ENCODE measurements at regions not wholly inside any gene's neighbourhood (a gene's known extent, or its start where the extent isn't known, plus 50 kb on each side); places are given as distances from the start of the nearest gene placed in this dataset.

DNA sequence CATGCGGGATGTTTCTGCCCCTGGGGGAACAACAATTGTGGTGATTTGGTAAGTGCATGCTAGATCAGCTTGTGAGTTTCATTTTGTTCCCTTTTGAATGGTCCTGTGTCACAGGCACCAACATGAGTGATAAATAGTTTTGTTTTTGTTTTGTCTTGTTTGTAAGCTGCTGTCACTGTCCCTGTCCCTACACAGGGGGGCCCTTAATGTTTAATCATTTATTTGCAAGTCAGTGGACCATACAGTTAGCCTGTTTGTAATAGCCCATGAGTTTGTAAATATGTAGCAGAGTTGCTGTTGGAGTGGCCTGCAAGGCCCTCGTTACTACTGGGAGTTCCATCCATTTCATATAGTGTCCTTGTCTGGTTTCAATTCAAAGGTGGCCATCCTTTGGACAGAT is 979.6 kb upstream of the SPRY2 start:
- no peak for DNase-seq (ENCODE audit: low read depth, low spot score)
- ChIA-PET CTCF (no interaction called here), POLR2A (no interaction called here)
- no peak overlapping the region for H3K4me3 ChIP-seq (ENCODE audit: low read depth, low read length)
- no peak for TF ChIP-seq CTCF (IDR thresholded peaks at IDR 0.05; ENCODE audit: insufficient read depth, low read length, missing control alignments)

DNA sequence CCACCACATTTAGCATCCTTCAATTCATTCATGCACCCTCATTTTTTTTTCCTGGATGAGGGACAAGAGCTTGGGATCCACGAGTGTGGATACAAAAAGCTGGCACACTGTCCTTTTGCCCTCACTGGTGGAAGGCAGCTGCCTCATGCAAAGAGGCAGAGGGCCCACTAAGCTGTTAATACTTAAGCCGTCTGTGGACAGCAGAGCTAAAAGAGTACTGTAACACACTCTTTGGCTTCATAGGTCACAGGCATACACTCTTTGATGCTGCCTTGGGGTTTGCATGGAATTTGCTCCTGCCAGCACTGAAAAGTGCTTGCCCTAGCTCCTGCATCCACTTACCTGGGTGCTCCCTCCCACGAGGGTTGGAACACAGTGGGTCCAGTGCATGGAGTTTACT is 978.4 kb upstream of the SPRY2 start:
- no peak for DNase-seq (ENCODE audit: low read depth, low spot score)
- POLR2A ChIA-PET: no interaction called here
- TF ChIP-seq CTCF (IDR thresholded peaks at IDR 0.05; ENCODE audit: insufficient read depth, low read length, missing control alignments): no peak
- no peak overlapping the region for H3K4me3 ChIP-seq (ENCODE audit: low read depth, low read length)
- CTCF ChIA-PET: no interaction called here

- H3K4me3 ChIP-seq (ENCODE audit: low read depth, low read length): no peak overlapping the region
- no peak for DNase-seq (ENCODE audit: low read depth, low spot score)
- TF ChIP-seq CTCF (IDR thresholded peaks at IDR 0.05; ENCODE audit: insufficient read depth, low read length, missing control alignments): no peak
- POLR2A ChIA-PET: no interaction called here
- CTCF ChIA-PET: no interaction called here
Measured at GRCh38 chr13:81318231-81319019, 977.5 kb upstream of the SPRY2 start.

DNA sequence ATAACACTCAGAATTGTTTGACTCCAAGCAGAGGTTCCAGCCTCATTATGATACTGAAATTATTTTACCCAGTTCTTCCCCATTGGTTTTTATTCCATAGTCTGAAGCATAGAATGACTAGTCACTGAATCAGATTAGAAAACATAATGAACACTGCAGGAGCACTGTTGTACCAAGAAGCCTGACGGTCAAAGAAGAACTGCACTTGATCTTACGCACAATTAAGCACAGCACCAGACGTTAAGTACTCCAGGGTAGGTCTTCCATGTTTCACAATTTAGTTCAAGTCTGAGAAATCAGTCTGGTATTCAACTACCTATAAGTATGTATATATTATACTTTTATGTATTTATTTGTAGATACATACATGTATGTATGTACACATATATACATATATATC is 973.5 kb upstream of the SPRY2 start:
- no peak overlapping the region for H3K4me3 ChIP-seq (ENCODE audit: low read depth, low read length)
- ChIA-PET POLR2A (no interaction called here), CTCF (no interaction called here)
- DNase-seq (ENCODE audit: low read depth, low spot score): no peak
- TF ChIP-seq CTCF (IDR thresholded peaks at IDR 0.05; ENCODE audit: insufficient read depth, low read length, missing control alignments): no peak

DNA sequence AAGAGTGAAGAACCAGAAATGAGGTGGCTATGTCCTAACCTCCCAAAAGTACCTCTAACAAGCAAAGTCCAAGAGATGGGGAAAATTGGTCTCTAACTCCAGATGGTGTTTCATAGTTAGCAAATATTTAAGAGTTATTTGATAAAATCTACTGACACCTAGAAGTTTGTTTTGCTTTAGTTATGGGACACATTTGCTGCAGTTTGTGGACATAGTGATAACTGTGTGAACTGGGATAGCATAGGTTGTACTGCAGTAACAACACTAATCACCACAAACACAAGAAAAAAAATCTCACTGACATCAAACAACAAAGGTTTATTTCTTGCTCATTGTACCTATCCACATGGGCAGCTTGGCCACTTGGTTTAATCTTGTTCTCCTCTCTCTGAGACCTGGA is 965.0 kb upstream of the SPRY2 start:
- no peak for TF ChIP-seq CTCF (IDR thresholded peaks at IDR 0.05; ENCODE audit: insufficient read depth, low read length, missing control alignments)
- ChIA-PET CTCF (no interaction called here), POLR2A (no interaction called here)
- H3K4me3 ChIP-seq (ENCODE audit: low read depth, low read length): no peak overlapping the region
- no peak for DNase-seq (ENCODE audit: low read depth, low spot score)

GRCh38 chr13:81304121-81304659 is 963.3 kb upstream of the SPRY2 start:
- no peak overlapping the region for H3K4me3 ChIP-seq (ENCODE audit: low read depth, low read length)
- CTCF ChIA-PET: no interaction called here
- POLR2A ChIA-PET: no interaction called here
- TF ChIP-seq CTCF (IDR thresholded peaks at IDR 0.05; ENCODE audit: insufficient read depth, low read length, missing control alignments): no peak
- DNase-seq (ENCODE audit: low read depth, low spot score): no peak
